ENCODE measurements at regions not wholly inside any gene's neighbourhood (a gene's known extent, or its start where the extent isn't known, plus 50 kb on each side); places are given as distances from the start of the nearest gene placed in this dataset.
"Not testable (repeated sequence)": the region's sequence is repeated elsewhere in the genome, so short reads cannot be mapped to it uniquely, and the experiment has no call there.

DNA sequence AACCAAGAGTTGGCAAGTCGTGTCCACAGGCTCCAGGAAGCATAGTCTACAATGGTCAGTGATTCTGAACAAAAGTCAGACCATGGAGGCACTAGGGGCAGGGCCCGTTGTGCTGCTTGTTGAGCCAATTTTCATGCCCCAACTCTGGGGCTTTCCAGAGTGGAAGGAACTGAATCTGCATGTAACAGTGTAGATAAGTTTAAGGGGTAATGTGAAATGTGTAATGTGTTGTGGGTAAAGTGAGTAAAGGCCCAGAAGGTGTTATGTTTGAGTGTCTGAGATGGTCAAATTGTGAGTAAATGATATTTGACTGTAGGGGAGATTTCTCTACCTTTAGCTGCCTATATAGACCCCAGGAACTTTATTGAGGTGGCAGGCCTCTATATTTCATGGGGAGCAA is 1336.5 kb upstream of the SLC39A10 start:
- DNase-seq (ENCODE audit: low read depth): no peak

DNA sequence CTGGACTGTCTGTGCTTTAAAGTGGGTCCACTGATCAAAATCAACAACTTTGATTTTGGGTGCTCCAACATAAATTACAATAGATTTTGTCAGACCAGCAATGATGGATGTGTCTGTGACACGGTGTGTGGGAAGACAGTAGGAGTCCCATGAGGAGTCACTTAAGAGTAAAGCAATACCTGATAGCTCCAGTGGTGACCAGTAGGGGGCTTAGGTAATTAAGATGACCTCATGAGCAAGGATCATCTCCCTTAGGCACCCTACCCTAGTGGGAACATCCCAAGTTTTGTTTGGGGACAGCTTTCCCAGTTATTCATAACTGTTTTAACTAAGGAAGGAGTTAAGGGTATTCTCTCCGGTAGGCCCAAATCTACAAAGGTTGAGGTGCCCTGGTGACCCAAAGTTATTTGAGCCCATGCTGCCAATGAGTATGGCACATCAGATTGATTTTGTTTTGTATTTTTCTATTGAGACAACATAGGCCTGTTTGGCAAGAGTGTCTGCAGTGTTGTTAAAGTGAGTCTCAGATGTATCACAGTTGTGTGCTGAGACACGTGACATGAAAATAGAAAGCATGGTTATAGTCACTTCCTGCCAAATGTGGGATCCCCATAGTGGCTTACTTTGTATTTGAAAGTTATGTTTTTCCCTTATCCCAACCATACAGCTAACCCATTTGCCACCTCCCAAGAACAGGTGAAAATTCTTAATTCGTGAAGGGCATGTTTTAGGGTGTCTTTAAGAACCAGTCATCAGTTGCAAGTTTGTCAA is 1337.6 kb upstream of the SLC39A10 start:
- DNase-seq (ENCODE audit: low read depth): no peak

DNA sequence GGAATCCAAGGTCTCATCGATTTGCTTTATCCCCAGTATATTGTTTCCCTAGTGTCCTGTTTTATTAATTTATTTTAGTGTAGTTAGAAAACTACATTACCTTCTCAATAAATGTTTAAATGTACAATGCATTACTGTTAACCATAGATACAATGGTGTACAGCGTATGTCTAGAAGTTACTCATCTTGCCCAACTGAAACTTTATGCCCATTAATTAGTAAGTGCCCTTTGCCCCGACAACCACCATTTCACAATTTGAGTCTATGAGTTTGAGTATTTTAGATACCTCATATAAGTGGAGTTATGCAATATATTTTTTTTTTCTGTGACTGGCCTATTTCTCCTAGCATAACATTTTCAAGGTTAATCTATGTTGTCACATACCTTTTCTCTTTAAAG is 1343.0 kb upstream of the SLC39A10 start:
- DNase-seq (ENCODE audit: low read depth): no peak

DNA sequence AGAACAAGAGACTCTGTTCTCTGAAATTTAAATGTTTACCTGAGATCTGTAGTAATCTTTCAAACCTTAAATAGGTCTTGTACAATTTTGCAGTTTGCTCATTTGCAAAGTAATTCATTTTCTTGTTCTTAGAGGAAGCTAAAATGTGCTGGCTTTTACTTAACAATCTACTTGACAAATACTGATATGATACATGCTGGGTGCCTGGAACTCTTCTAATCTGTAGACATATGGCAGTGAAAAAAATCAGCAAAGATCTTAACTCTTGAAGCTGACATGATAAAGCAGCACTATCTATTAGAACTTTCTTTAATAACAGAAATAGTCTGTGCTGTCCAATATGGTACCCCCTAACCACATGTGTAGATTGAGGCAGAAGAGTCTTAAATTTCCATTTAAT is 1352.8 kb upstream of the SLC39A10 start:
- no peak for DNase-seq (ENCODE audit: low read depth)

DNA sequence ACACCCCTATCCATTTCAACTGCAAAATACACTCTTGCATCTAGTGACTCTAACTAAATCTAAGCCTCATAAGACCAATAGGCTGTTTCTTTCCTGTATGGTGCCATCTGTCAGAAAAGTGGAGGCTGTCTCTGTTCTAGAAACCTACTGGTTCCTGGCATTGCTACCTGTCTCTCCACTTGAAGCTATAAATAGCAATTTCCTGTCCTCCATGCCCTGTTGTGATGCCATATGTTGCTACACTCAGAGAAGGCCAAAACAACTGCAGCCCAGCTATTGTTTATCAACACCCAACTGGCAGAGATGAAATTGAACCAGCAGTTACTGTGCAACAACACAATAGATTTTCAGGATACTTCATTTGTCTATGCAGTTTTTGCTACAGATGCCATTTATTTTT is 1355.1 kb upstream of the SLC39A10 start:
- DNase-seq (ENCODE audit: low read depth): no peak

DNA sequence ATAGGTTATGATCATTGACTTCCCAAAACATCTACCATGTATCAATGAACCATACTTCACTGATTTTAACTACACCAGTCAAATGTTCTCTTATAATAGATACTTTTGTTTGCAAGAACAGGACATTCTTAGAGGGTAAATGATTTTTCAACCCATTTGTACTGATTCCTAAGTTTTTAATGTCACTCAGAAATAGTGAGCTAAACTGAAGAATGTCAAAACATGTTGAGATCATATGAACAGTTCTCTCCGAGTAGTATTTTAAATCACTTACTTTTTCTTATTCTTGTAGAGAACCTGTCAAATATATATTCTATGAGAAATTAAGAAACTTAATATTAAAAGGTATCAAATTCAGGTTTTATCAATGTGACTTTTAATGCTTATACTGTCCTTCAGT is 1362.9 kb upstream of the SLC39A10 start:
- DNase-seq (ENCODE audit: low read depth): no peak

DNA sequence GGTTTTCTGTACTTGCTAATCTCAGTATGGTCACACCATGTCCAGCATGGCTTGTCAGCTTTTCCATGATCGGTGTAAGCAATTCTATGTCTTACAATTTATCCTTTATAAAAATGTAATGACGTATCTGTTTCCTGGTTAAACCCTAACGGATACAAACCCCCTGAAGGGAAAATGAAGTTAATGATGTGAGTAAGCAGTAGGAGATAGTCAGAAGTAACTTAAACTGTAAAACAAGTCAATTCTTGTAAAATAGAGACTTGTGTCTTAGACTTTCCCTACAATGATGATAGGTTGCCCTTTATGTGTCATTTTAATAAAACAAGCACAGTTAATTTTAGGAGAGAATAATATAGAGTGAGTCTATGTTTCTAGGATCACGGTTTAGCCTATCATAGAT is 1365.9 kb upstream of the SLC39A10 start:
- DNase-seq (ENCODE audit: low read depth): no peak

DNA sequence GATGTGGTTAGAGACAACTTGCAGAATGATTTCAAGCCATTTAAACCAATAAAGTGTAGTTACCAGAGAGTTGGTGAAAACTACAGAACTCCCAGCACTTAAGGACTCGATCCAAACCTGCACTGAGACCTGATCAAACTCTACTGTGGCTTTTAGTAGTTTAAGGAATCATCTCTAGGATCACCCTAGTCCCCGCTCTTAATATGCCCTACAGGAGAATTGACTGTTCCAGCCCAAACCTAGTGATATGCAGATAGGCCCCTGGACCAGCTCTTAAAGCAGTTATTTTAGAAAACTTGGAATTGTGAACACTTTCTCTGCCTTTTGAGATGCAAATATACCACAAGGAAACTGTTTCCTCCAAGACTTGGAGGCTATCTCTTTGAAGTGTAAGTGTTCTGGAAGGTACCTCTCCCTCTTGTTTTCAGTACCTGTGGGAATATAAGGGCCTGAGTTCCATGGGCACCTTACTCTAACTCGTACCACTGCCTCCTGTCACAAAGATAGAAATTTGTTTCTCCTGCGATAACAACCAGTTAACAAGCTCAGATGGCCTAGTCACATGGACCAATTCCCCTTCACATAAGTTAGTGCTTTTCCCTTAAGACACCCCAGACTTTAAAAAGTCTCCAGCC is 1367.2 kb upstream of the SLC39A10 start:
- no peak for DNase-seq (ENCODE audit: low read depth)

DNA sequence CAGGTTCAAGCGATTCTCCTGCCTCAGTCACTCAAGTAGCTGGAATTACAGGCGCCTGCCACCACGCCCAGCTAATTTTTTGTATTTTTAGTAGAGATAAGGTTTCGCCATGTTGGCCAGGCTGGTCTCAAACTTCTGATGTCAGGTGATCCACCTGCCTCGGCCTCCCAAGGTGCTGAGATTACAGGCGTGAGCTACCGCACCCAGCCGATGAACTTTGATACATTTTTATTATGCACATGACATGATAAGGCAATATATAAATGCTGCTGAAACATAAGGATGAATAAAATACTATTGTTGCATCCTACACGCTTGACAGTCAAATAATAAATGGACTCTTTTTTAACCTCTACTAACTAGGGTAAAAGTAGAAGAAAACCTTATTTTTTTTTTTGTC is 1380.4 kb upstream of the SLC39A10 start:
- not testable (repeated sequence) for DNase-seq (ENCODE audit: low read depth)

DNA sequence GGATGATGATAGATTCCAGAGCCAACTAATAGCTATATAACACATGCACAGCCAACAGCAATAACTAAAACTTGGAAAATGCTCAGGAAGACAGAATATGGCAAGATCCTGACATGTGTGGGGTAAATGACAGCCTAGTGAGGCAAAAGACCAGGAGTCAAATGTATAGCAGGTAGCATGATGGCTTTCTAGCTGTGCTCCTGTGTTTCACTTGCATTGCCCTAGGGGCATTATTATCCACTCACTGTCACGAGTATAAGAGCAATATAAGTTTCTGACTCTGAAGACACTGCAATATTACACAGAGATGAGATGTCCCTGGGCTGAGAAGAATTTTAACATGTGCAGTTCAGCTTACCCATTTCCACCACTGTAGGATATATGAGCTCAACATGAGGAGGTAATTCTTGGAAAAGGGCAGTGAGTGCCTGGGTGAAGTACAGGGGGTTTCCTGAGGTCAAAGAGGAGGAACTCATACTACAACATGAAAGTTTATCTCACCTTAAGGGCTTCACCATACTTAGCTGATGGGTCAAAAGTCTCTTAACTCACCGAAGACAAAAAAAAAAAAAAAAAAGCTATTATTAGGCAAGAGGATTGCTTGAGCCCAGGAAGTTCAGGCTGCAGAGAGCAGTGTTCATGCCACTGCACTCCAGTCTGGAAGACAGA is 1385.6 kb upstream of the SLC39A10 start:
- DNase-seq (ENCODE audit: low read depth): no peak

DNA sequence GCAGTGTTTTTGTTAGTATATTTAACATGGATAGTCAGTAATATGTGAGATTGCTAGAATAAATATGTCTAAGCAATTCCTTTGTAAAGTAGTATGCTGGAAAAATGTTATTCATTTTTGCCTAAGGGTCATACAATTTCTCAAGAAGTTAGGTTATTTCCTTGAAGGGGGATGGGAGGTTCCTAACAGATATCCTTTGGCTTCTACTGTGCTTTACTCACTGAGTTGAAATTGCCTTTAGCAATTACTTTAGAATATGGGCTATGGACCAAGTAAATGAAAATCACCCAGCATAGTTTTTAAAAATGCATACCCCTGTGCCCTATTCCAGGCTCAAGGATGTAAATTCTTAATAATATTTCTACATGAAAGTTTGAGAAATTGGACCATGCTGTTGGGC is 1386.4 kb upstream of the SLC39A10 start:
- DNase-seq (ENCODE audit: low read depth): no peak

DNA sequence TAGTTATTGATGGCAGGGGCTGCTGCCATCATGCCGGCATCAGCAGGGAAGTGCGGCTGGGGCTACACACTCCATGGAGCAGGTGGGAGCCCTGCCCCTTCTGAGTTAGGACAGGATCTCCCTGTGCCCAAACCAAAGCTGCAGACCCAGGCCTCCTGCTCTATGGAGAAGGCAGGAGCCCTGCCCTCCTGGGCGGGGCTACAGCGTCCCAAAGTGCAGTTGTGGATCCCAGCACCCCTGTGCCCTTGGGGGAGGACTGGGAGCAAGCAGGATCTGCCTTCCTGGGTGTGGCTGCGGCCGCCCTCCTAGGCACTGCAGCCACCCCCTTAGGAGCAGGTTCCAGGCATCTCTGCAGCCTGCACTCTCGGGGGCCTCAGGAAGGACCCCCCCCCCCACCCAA is 1392.4 kb upstream of the SLC39A10 start:
- no peak for DNase-seq (ENCODE audit: low read depth)

DNA sequence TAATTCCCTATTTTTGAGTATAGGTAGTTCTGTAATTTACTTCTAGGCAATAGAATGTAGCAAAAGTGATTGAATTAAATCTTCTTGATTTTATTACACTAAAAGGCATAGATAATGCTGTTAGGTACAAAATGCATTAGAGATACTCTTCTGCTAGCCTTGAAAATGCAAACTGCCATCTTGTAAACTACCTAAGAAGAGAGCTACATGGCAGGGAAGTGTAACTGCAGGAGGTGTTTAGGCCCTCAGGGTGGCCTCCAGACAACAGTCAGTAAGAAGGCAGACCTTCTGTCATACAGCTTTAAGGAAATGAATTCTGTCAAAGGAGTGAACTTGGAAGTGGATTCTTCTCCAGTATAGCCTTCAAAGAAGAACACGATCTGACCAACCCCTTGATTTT is 1396.8 kb upstream of the SLC39A10 start:
- DNase-seq (ENCODE audit: low read depth): no peak

DNA sequence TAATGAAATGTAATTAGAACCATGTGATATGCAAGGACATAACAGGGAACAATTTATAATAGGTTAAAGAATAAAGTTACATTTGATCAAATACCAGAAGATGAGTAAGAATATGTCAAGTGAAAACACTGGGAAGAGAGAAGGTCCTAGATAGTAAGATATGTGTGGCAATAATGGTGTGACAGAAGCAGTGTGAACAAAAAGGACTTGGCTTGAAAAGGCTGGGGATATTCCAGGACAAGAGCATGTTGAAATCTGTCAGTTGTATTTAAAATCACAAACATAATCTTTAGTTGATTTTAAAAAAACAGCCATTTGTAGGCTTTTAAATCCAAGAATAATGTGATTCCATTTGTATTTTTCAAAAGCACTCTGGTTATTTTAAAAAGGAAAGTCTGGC is 1399.9 kb upstream of the SLC39A10 start:
- no peak for DNase-seq (ENCODE audit: low read depth)

DNA sequence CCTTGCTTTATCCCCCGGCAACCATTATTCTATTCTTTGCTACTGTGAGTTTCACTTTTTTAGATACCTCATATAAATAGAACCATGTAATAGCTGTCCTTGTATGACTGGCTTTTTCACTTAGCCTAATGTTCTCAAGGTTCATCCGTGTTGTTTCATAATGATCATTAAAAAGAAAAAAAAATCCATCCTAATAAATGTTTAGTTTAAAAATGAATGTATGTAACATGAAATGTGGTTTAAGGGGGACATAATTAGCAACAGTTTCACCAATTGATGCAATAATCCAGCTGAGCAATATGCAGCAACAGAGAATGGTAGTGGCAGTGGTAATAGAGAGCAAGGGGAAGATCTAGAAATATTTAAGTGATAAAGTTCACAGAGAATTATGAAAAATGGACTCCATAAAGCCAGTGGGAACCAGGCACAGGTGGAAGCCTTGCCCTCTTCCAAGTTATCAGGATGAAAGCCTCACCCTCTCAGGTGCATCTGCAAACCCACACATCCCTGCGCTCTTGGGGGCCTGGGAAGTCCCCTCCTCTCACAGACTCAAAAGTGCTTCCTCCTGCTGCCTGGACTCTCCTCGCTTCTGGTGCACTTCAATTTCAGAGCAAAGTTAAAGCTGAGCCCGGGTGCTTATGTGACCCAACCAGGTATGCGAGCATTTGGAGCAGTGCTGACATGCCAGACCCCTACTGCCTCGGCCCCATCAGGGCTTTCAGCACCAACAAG is 1403.3 kb upstream of the SLC39A10 start:
- no peak for DNase-seq (ENCODE audit: low read depth)

DNA sequence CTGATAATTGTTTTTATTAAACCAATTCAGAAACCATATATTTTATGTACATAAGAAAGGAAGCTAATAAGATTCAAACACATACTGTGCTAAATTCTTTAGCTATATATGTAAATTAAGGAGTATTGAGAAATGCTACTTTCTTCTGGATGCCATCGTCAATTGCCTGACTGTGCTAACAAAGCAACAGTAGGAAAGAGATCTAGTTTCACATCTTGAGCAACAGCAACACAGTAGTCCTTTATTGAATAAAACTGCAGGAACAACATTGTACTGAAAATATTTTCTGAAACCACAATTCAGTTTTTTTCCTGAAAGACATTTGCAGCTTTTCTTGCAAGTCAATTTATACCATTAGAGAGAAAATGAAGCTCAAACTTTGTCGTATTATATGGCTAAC is 1404.9 kb upstream of the SLC39A10 start:
- DNase-seq (ENCODE audit: low read depth): peak; percentile 4

DNA sequence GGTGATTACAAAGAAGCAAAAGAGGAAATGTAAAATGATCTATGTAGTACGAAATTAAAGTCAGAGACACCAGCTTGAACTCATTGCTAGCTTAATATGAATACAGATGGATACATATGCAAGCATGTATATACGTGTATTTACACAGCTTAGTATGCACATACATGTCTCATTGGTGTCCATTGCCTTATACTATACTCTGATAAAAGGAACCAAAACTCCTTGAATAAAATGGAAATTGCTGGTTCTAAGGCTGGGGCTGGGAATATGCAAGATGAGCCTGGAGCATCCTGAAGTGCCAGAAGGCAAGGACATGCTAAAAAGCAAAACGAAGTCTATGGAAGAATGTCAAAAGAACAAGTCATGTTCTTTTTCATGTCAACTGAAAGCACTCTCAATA is 1424.4 kb upstream of the SLC39A10 start:
- no peak for DNase-seq (ENCODE audit: low read depth)

DNA sequence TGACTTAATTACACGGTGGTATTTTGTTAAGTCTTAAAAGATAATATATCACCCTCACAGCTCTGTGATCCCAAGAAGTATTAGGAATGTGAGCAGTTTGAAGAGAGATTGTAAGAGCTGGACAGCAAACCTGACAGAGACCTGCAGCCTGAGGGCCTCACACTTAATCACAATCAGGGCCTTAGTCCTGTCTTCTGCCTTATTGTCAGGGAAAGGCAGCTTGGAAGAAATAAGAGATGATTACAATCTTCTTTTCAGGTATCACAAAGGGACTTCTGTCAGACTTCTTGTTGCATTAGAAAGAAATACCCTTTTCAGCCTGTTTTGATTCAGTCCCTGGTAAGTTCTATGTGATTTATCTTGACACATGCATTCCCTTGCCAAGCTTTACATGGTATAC is 1433.8 kb upstream of the SLC39A10 start:
- no peak for DNase-seq (ENCODE audit: low read depth)

DNA sequence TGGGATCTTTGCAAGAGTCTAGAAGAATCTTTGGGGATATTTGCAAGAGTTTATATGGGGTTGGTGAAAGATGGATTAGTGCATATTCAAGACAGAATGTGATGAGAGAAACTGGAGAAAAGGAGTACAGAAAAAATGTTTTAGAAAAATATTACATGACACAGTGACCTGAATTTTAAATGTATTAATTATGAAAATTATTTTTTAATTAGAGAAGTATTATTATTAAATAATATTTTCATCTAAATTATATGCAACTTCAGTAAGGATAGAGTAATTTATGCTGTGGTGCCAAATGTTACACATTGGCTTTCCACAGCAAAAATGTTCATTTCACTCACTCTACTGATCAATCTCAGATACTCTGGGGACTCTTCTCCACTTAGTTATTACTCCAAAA is 1442.8 kb upstream of the SLC39A10 start:
- DNase-seq (ENCODE audit: low read depth): no peak

DNA sequence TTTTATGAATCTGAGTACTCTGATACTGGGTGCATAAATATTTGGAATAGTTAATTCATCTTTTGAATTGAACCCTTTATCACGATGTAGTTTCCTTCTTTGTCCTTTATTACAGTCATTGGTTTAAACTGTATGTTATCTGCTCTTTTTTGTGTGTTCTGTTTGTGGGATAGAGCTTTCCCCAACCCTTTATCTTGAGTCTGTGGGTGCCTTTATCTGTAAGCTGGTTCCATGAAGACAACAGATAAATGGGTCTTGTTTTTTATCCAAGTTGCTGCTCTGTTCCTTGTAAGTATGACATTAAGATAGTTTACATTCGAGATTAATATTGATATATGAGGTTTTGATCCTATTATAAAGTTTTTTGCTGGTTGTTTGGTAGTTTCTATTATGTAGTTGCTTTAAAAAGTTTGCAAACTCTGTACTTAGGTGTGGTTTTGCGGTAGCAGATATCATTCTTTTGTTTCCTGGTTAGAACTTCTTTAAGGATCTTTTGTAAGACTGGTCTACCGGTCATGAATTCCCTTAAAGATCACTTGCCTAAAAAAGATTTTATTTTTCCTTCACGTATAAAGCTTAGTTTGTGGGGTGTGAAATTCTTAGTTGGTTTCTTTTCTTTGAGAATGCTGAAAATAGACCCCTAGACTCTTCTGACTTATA is 1451.3 kb upstream of the SLC39A10 start:
- DNase-seq (ENCODE audit: low read depth): no peak

DNA sequence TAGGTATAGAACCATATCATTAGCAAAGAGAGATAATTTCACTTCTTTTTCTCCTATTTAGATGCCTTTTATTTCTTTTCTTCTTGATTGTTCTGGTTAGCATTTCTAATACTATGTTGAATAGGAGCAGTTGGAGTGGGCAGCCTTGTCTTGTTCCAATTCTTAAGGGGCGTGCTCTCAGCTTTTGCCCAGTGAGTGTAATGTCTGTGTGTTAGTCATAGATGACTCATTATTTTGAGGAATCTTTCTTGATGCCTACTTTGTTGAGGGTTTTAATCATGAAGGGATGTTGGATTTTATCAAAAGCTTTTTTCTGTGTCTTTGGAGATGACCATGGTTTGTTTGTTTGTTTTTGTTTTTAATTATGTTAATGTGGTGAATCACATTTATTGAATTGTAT is 1453.1 kb upstream of the SLC39A10 start:
- peak; percentile 72 for DNase-seq (ENCODE audit: low read depth)

DNA sequence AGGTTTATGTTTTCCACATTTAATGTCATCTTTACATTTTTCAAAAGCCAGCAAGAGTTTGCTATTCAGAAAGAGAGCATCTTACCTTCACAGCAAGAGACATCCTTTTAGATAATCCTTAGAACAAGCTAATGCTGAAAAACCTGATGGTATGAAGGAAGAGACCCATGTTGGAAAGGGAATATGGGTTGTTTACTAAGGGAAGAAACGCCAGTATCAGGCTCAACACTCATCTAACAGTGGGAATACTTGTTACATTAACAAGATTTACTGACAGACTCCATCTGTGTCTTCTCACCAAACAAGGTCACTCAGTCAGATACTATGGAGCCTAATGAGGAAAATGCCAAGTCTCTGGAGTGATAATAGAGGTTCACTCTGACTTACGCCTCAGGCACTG is 1474.1 kb upstream of the SLC39A10 start:
- DNase-seq (ENCODE audit: low read depth): no peak
